ENCODE measurements at regions not wholly inside any gene's neighbourhood (a gene's known extent, or its start where the extent isn't known, plus 50 kb on each side); places are given as distances from the start of the nearest gene placed in this dataset.

- Mint-ChIP-seq H3K4me1 (peaks cover 5% of the 10 kb centered on the region), H3K36me3 (ENCODE audit: low read depth) (no peaks in the 10 kb centered on the region), H3K27ac (no peak overlapping the region), H3K27me3 (no peaks in the 10 kb centered on the region), H3K9me3 (no peaks in the 10 kb centered on the region), H3K4me3 (no peak overlapping the region)
- ChIA-PET POLR2A (interaction anchor here (0.7 kb wide), 1 partner anchor 526 kb away, joined by 5 read pairs; no protein-coding TSS in a partner anchor), CTCF (no interaction called here)
- intact Hi-C loops (cut with micrococcal nuclease): no loop called here
- TF ChIP-seq CTCF (IDR thresholded peaks at IDR 0.05): no peak
- DNase-seq (no peak), ATAC-seq (ENCODE audit: low read depth) (no peak)
These were observed 440.7 kb downstream of the CCER1 start for GRCh38 chr12:90514325-90514724.

GRCh38 chr12:90512518-90512917 is 442.5 kb downstream of the CCER1 start:
- CTCF ChIA-PET: no interaction called here
- Mint-ChIP-seq H3K9me3 (no peaks in the 10 kb centered on the region), H3K27me3 (no peaks in the 10 kb centered on the region), H3K36me3 (ENCODE audit: low read depth) (no peaks in the 10 kb centered on the region), H3K4me1 (peaks cover 5% of the 10 kb centered on the region), H3K27ac (no peak overlapping the region), H3K4me3 (no peak overlapping the region)
- DNase-seq (no peak), ATAC-seq (ENCODE audit: low read depth) (no peak)
- POLR2A ChIA-PET: no interaction called here
- intact Hi-C loops (cut with micrococcal nuclease): no loop called here
- TF ChIP-seq CTCF (IDR thresholded peaks at IDR 0.05): no peak

GRCh38 chr12:90510948-90511347 is 444.0 kb downstream of the CCER1 start:
- ChIA-PET POLR2A (no interaction called here), CTCF (no interaction called here)
- no peak for DNase-seq
- no peak for ATAC-seq (ENCODE audit: low read depth)
- Mint-ChIP-seq H3K4me3 (no peak overlapping the region), H3K4me1 (peaks cover 5% of the 10 kb centered on the region), H3K36me3 (ENCODE audit: low read depth) (no peaks in the 10 kb centered on the region), H3K27me3 (no peaks in the 10 kb centered on the region), H3K9me3 (no peaks in the 10 kb centered on the region), H3K27ac (no peak overlapping the region)
- intact Hi-C loops (cut with micrococcal nuclease): no loop called here
- TF ChIP-seq CTCF (IDR thresholded peaks at IDR 0.05): no peak

GRCh38 chr12:90504806-90505205 is 450.2 kb downstream of the CCER1 start:
- CTCF ChIA-PET: no interaction called here
- H3K9me3 Mint-ChIP-seq: no peaks in the 10 kb centered on the region
- no peak overlapping the region for H3K27ac Mint-ChIP-seq
- no peak overlapping the region for H3K4me3 Mint-ChIP-seq
- TF ChIP-seq CTCF (IDR thresholded peaks at IDR 0.05): no peak
- no peak for DNase-seq
- intact Hi-C loops (cut with micrococcal nuclease): no loop called here
- POLR2A ChIA-PET: no interaction called here
- ATAC-seq (ENCODE audit: low read depth): no peak
- H3K27me3 Mint-ChIP-seq: no peaks in the 10 kb centered on the region
- H3K4me1 Mint-ChIP-seq: no peaks in the 10 kb centered on the region
- H3K36me3 Mint-ChIP-seq (ENCODE audit: low read depth): no peaks in the 10 kb centered on the region

- H3K27ac Mint-ChIP-seq: no peak overlapping the region
- no peaks in the 10 kb centered on the region for H3K36me3 Mint-ChIP-seq (ENCODE audit: low read depth)
These were observed 452.9 kb downstream of the CCER1 start for GRCh38 chr12:90502070-90502469.

More at GRCh38 chr12:90502070-90502469, 452.9 kb downstream of the CCER1 start:
- ChIA-PET CTCF (no interaction called here), POLR2A (no interaction called here)
- intact Hi-C loops (cut with micrococcal nuclease): no loop called here
- no peaks in the 10 kb centered on the region for H3K4me1 Mint-ChIP-seq
- no peaks in the 10 kb centered on the region for H3K27me3 Mint-ChIP-seq
- no peak for ATAC-seq (ENCODE audit: low read depth)
- no peak for TF ChIP-seq CTCF (IDR thresholded peaks at IDR 0.05)
- no peak overlapping the region for H3K4me3 Mint-ChIP-seq
- H3K9me3 Mint-ChIP-seq: no peaks in the 10 kb centered on the region
- no peak for DNase-seq

Measured in activated B cell treated with CpG ODN at 0.5 μM for 24 hours (primary cell).